NB4 (cell line): ENCODE measurements at regions not wholly inside any gene's neighbourhood (a gene's known extent, or its start where the extent isn't known, plus 50 kb on each side); places are given as distances from the start of the nearest gene placed in this dataset.
"Not testable (repeated sequence)": the region's sequence is repeated elsewhere in the genome, so short reads cannot be mapped to it uniquely, and the experiment has no call there.

Experiments
- MYC ChIP-seq: IDR thresholded peaks from 2 replicates; pipeline ENCODE4 v1.6.1; 2011; ENCODE audit warnings: low read depth, low read length
- POLR2A ChIP-seq: IDR thresholded peaks from 2 replicates; pipeline ENCODE4 v1.6.1; 2011; ENCODE audit warnings: mild to moderate bottlenecking; ENCODE audit not compliant: insufficient read length; ENCODE audit errors: extremely low read depth
- TF ChIP-seq, protein P1 (sequence below): IDR thresholded peaks from one replicate; pipeline ENCODE4 v1.5.1; 2012; ENCODE audit warnings: low read depth, low read length
- TF ChIP-seq, protein P2 (sequence below): IDR thresholded peaks from 2 replicates; pipeline ENCODE4 v1.6.1; 2011; ENCODE audit warnings: low read depth, low read length

DNA sequence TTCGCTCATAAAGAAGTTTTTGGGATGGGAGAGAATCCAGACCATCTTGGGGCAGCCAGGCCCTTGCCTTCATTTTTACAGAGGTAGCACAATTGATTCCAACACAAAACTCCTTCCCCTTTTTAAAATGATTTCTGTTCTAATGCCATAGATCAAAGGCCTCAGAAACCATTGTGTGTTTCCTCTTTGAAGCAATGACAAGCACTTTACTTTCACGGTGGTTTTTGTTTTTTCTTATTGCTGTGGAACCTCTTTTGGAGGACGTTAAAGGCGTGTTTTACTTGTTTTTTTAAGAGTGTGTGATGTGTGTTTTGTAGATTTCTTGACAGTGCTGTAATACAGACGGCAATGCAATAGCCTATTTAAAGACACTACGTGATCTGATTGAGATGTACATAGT, 4398.2 kb upstream of the TPTE start:
- TF ChIP-seq, protein P1, sequence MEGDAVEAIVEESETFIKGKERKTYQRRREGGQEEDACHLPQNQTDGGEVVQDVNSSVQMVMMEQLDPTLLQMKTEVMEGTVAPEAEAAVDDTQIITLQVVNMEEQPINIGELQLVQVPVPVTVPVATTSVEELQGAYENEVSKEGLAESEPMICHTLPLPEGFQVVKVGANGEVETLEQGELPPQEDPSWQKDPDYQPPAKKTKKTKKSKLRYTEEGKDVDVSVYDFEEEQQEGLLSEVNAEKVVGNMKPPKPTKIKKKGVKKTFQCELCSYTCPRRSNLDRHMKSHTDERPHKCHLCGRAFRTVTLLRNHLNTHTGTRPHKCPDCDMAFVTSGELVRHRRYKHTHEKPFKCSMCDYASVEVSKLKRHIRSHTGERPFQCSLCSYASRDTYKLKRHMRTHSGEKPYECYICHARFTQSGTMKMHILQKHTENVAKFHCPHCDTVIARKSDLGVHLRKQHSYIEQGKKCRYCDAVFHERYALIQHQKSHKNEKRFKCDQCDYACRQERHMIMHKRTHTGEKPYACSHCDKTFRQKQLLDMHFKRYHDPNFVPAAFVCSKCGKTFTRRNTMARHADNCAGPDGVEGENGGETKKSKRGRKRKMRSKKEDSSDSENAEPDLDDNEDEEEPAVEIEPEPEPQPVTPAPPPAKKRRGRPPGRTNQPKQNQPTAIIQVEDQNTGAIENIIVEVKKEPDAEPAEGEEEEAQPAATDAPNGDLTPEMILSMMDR, result not testable (repeated sequence)
- not testable (repeated sequence) for TF ChIP-seq POLR2A, MYC
- TF ChIP-seq, protein P2, sequence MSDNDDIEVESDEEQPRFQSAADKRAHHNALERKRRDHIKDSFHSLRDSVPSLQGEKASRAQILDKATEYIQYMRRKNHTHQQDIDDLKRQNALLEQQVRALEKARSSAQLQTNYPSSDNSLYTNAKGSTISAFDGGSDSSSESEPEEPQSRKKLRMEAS, result not testable (repeated sequence)
